ENCODE measurements at regions not wholly inside any gene's neighbourhood (a gene's known extent, or its start where the extent isn't known, plus 50 kb on each side); places are given as distances from the start of the nearest gene placed in this dataset.

DNA sequence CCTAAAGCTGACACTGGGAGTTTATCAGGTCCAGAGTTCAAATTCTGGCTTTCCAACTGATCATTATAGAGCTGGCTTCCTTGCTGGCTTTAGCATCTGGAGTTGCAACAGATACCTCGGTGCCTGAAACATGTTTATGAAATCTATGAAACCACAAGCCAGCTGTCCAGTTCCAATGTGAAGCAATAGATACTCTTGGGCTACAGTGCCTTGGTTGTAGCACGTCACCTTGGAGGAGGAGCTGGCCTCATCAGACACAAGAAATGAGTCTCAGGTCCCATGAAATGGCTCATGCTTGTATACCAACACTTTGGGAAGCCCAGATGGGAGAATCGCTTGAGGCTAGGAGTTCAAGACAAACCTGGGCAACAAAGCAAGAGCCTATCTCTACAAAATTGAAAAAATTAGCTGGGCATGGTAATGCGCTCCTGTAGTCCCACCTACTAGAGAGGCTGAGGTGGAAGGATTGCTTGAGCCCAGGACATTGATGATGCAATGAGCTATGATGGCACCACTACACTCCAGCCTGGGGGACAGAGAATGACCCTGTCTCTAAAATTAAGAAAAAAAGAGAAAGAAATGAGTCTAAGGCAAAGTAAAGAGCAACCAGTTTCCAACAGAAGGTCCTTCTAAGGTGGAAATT lies 132.5 kb upstream of the ZNF648 start:
- no peak overlapping the region for H3K27ac Mint-ChIP-seq
- no peaks in the 10 kb centered on the region for H3K4me1 Mint-ChIP-seq
- DNase-seq (no peak), ATAC-seq (ENCODE audit: low read depth) (no peak)
- no peak overlapping the region for H3K4me2 ChIP-seq (replicated peaks; ENCODE audit: low read depth, low read length, poor library complexity, severe bottlenecking)
- no peak overlapping the region for H3K27ac ChIP-seq (ENCODE audit: low read length in 2 of 2)
- no peaks in the 10 kb centered on the region for H3K36me3 ChIP-seq (replicated peaks in 1 of 2; ENCODE audit: control extremely low read depth in 1 of 2, control insufficient read depth in 1 of 2, extremely low read depth in 1 of 2, insufficient read depth in 2 of 2, low read length in 1 of 2)
- no peak overlapping the region for H3K4me3 ChIP-seq (ENCODE audit: control extremely low read depth in 1 of 5, extremely low read depth in 1 of 5, insufficient read depth in 1 of 5, low read depth in 2 of 5, low read length in 4 of 5)
- 95% methylated on average over 3 of the region's 4 CpGs for WGBS (ENCODE audit: insufficient coverage)
- H3K27me3 ChIP-seq (replicated peaks in 1 of 4; ENCODE audit: control extremely low read depth in 1 of 4, control insufficient read depth in 3 of 4, insufficient read depth in 4 of 4, low read length in 3 of 4), result peaks cover 0 to 18% (median 4%) of the 10 kb centered on the region in 4 experiments
- H3K4me3 Mint-ChIP-seq, result no peak overlapping the region
- H3K9me3 Mint-ChIP-seq (ENCODE audit: insufficient read depth), result no peaks in the 10 kb centered on the region
- CTCF ChIA-PET, result interaction anchor here (1.0 kb wide), 1 partner anchor 9 kb away, joined by 3 read pairs; no protein-coding TSS in a partner anchor
- TF ChIP-seq, protein P1, sequence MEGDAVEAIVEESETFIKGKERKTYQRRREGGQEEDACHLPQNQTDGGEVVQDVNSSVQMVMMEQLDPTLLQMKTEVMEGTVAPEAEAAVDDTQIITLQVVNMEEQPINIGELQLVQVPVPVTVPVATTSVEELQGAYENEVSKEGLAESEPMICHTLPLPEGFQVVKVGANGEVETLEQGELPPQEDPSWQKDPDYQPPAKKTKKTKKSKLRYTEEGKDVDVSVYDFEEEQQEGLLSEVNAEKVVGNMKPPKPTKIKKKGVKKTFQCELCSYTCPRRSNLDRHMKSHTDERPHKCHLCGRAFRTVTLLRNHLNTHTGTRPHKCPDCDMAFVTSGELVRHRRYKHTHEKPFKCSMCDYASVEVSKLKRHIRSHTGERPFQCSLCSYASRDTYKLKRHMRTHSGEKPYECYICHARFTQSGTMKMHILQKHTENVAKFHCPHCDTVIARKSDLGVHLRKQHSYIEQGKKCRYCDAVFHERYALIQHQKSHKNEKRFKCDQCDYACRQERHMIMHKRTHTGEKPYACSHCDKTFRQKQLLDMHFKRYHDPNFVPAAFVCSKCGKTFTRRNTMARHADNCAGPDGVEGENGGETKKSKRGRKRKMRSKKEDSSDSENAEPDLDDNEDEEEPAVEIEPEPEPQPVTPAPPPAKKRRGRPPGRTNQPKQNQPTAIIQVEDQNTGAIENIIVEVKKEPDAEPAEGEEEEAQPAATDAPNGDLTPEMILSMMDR (IDR thresholded peaks at IDR 0.05), result no peak
- TF ChIP-seq EZH2 (IDR thresholded peaks at IDR 0.05; ENCODE audit: borderline replicate concordance, insufficient read depth, low read depth, low read length, poor library complexity, severe bottlenecking), result no peak
- no peaks in the 10 kb centered on the region for H3K4me1 ChIP-seq (ENCODE audit: control insufficient read depth in 2 of 2, insufficient read depth in 2 of 2, low read length in 2 of 2)
- H4K20me1 ChIP-seq (ENCODE audit: control insufficient read depth, insufficient read depth, low read length, poor library complexity, severe bottlenecking), result no peaks in the 10 kb centered on the region
- intact Hi-C loops (cut with micrococcal nuclease), result no loop called here
- POLR2A ChIA-PET, result no interaction called here
- peaks cover 27% of the 10 kb centered on the region for H3K27me3 Mint-ChIP-seq
- H2AFZ ChIP-seq (ENCODE audit: insufficient read depth, low read depth, low read length, poor library complexity, severe bottlenecking), result no peak overlapping the region
- no peaks in the 10 kb centered on the region for H3K9me3 ChIP-seq (ENCODE audit: control extremely low read depth in 1 of 3, control insufficient read depth in 2 of 3, insufficient read depth in 1 of 3, low read length in 2 of 3)
- H3K9ac ChIP-seq (ENCODE audit: low read length), result no peak overlapping the region
- H3K79me2 ChIP-seq (ENCODE audit: control insufficient read depth, insufficient read depth, low read length), result no peaks in the 10 kb centered on the region

- H3K79me2 ChIP-seq (ENCODE audit: control insufficient read depth, insufficient read depth, low read length), result no peaks in the 10 kb centered on the region
- no peaks in the 10 kb centered on the region for H3K36me3 ChIP-seq (replicated peaks in 1 of 2; ENCODE audit: control extremely low read depth in 1 of 2, control insufficient read depth in 1 of 2, extremely low read depth in 1 of 2, insufficient read depth in 2 of 2, low read length in 1 of 2)
- H3K9ac ChIP-seq (ENCODE audit: low read length), result no peak overlapping the region
- intact Hi-C loops (cut with micrococcal nuclease), result no loop called here
- Mint-ChIP-seq H3K27ac (no peak overlapping the region), H3K27me3 (peaks cover 24% of the 10 kb centered on the region), H3K9me3 (ENCODE audit: insufficient read depth) (no peaks in the 10 kb centered on the region), H3K4me1 (no peaks in the 10 kb centered on the region), H3K4me3 (no peak overlapping the region)
- H3K4me1 ChIP-seq (ENCODE audit: control insufficient read depth in 2 of 2, insufficient read depth in 2 of 2, low read length in 2 of 2), result no peaks in the 10 kb centered on the region
- no peaks in the 10 kb centered on the region for H3K9me3 ChIP-seq (ENCODE audit: control extremely low read depth in 1 of 3, control insufficient read depth in 2 of 3, insufficient read depth in 1 of 3, low read length in 2 of 3)
- no peak for ATAC-seq (ENCODE audit: low read depth)
- DNase-seq, result no peak
- H3K4me3 ChIP-seq (ENCODE audit: control extremely low read depth in 1 of 5, extremely low read depth in 1 of 5, insufficient read depth in 1 of 5, low read depth in 2 of 5, low read length in 4 of 5), result no peak overlapping the region
- CTCF ChIA-PET, result no interaction called here
- peaks cover 0 to 18% (median 4%) of the 10 kb centered on the region in 4 experiments for H3K27me3 ChIP-seq (replicated peaks in 1 of 4; ENCODE audit: control extremely low read depth in 1 of 4, control insufficient read depth in 3 of 4, insufficient read depth in 4 of 4, low read length in 3 of 4)
- TF ChIP-seq EZH2 (IDR thresholded peaks at IDR 0.05; ENCODE audit: borderline replicate concordance, insufficient read depth, low read depth, low read length, poor library complexity, severe bottlenecking), result no peak
- TF ChIP-seq, protein P1 (IDR thresholded peaks at IDR 0.05), result no peak
- H4K20me1 ChIP-seq (ENCODE audit: control insufficient read depth, insufficient read depth, low read length, poor library complexity, severe bottlenecking), result no peaks in the 10 kb centered on the region
- H3K4me2 ChIP-seq (replicated peaks; ENCODE audit: low read depth, low read length, poor library complexity, severe bottlenecking), result no peak overlapping the region
- no peak overlapping the region for H3K27ac ChIP-seq (ENCODE audit: low read length in 2 of 2)
- POLR2A ChIA-PET, result no interaction called here
- WGBS (ENCODE audit: insufficient coverage), result 100% methylated on average over 2 of the region's 4 CpGs
- H2AFZ ChIP-seq (ENCODE audit: insufficient read depth, low read depth, low read length, poor library complexity, severe bottlenecking), result no peak overlapping the region
Observed at GRCh38 chr1:182192966-182193365, 131.5 kb upstream of the ZNF648 start.

All from B cell (primary cell).